Thoracic aorta (tissue), 2 donors: ENCODE measurements at regions not wholly inside any gene's neighbourhood (a gene's known extent, or its start where the extent isn't known, plus 50 kb on each side); places are given as distances from the start of the nearest gene placed in this dataset.

Experiments used
- ATAC-seq: fragments of 150-250 bp; one replicate; pipeline ENCODE4 v1.8.0; 2017; ENCODE audit warnings: low read depth; ENCODE audit not compliant: insufficient number of reproducible peaks, low FRiP score
- DNase-seq: peaks from one replicate; pipeline ENCODE4 v3.0.0-alpha.2; 2020; ENCODE audit warnings: low spot score
- H3K27ac ChIP-seq, 2 donors: fragments of 200-600 bp; sonication (generic); 1 replicate in 1 of 2; 2 replicates in 1 of 2; pipeline ENCODE4 v1.5.1; 2016; ENCODE audit warnings: mild to moderate bottlenecking in 2 of 2, moderate library complexity in 2 of 2
- H3K27me3 ChIP-seq: fragments of 200-600 bp; sonication (generic); replicated peaks from 2 replicates; pipeline ENCODE4 v1.6.0; 2016; ENCODE audit warnings: mild to moderate bottlenecking; ENCODE audit not compliant: insufficient read depth
- H3K36me3 ChIP-seq: fragments of 200-600 bp; sonication (generic); one replicate; pipeline ENCODE4 v1.5.1; 2016
- H3K4me1 ChIP-seq, 2 donors: fragments of 200-600 bp; sonication (generic); 1 replicate in 1 of 2; 2 replicates in 1 of 2; pipeline versions ENCODE4 v1.5.1 to v1.6.0; 2016; ENCODE audit warnings: low read depth in 2 of 2, mild to moderate bottlenecking in 1 of 2; ENCODE audit not compliant: control insufficient read depth in 1 of 2
- H3K4me3 ChIP-seq: fragments of 200-600 bp; sonication (generic); 2 replicates; pipeline ENCODE4 v1.5.1; 2016; ENCODE audit warnings: mild to moderate bottlenecking
- H3K9me3 ChIP-seq: fragments of 200-600 bp; sonication (generic); 2 replicates; pipeline ENCODE4 v1.5.1; 2016
- TF ChIP-seq, protein P1 (sequence below): fragments of 200-600 bp; sonication (generic); IDR thresholded peaks from one replicate; pipeline ENCODE4 v1.5.1; 2019; ENCODE audit warnings: antibody characterized with exemption

DNA sequence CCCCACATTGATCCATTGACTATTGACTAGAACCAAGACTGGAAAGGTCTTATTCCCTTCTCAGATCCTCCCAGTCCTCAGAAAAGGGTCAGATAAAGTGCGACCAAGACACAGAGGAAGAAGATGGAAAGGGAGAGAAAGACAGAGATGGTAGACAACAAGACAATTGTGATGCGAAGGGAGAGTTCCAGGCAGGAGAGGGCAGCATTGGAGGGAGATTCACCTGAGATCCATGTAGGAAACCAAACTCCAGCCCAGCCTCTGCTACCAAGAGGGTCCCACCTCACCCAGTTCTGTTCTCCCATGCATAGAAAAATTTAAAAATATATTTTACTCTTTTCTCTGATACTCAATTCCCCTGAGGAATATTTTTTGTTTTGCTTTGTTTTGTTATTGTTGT is 67.3 kb upstream of the TSHZ3 start:
- DNase-seq, result no peak
- Histone ChIP-seq H3K27ac (no peak overlapping the region), H3K36me3 (no peaks in the 10 kb centered on the region), H3K4me1 (no peaks in the 10 kb centered on the region), H3K9me3 (no peaks in the 10 kb centered on the region), H3K4me3 (no peak overlapping the region), H3K27me3 (no peaks in the 10 kb centered on the region)
- TF ChIP-seq, protein P1, sequence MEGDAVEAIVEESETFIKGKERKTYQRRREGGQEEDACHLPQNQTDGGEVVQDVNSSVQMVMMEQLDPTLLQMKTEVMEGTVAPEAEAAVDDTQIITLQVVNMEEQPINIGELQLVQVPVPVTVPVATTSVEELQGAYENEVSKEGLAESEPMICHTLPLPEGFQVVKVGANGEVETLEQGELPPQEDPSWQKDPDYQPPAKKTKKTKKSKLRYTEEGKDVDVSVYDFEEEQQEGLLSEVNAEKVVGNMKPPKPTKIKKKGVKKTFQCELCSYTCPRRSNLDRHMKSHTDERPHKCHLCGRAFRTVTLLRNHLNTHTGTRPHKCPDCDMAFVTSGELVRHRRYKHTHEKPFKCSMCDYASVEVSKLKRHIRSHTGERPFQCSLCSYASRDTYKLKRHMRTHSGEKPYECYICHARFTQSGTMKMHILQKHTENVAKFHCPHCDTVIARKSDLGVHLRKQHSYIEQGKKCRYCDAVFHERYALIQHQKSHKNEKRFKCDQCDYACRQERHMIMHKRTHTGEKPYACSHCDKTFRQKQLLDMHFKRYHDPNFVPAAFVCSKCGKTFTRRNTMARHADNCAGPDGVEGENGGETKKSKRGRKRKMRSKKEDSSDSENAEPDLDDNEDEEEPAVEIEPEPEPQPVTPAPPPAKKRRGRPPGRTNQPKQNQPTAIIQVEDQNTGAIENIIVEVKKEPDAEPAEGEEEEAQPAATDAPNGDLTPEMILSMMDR, result no peak
- no peak for ATAC-seq

DNA sequence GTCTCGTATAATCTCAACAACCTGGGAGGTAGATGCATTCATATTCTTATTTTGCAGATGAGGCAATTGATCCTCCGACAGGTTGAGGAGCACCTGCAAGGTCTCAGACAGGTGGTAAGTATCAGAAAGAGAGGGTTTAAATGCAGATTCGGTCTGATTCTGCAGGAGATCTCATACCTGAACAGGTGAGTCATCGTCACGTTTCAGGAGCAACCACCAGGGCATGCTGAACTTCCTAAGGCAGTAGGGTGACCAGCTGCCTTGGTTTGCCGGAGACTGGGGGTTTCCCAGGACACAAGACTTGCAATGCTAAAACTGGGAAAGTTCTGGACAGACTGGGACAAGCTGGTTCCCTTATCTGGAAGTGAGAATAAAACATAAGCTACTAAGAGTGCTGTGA is 68.8 kb upstream of the TSHZ3 start:
- H3K27me3 ChIP-seq, result no peaks in the 10 kb centered on the region
- no peak overlapping the region for H3K27ac ChIP-seq
- no peaks in the 10 kb centered on the region for H3K9me3 ChIP-seq
- no peaks in the 10 kb centered on the region for H3K4me1 ChIP-seq
- no peak overlapping the region for H3K4me3 ChIP-seq
- TF ChIP-seq, protein P1, result no peak
- DNase-seq (no peak), ATAC-seq (no peak)
- no peaks in the 10 kb centered on the region for H3K36me3 ChIP-seq

DNA sequence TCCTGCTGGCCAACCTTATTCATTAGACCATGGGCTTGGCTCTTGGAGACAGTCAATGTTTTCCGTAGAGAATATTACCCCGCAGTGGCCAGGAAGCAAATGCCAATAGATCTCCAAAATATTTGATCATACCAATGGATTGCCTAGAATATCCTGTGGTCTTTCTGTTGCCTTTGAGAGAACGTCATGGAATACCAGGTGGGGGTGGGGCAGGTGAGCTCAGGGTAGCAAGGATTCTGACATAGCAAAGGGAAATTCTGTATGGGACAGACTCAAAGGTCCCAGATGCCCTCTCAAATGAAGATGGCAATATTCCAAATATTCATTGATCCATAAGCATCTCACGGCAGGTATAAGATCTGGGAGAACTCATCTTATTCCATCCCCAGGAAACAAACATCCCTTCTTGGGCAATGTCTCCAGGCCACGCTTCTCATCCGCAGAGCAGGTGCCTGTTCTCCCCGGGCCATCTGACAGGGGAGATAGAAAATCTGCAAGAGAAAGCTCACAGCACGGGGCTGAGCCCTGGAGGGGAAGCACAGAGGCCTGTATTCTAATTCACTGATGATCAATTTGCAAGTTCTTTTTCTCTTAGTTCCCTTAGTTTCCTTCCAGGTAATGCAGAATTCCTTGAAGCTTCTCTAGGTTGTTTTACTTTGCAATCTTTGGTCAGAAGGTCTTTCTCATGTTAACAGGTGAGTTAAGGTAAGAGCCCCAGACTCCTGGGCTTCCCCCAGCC is 69.6 kb upstream of the TSHZ3 start:
- Histone ChIP-seq H3K4me3 (no peak overlapping the region), H3K9me3 (no peaks in the 10 kb centered on the region), H3K4me1 (no peaks in the 10 kb centered on the region), H3K27ac (no peak overlapping the region), H3K36me3 (no peaks in the 10 kb centered on the region), H3K27me3 (no peaks in the 10 kb centered on the region)
- DNase-seq (no peak), ATAC-seq (no peak)
- TF ChIP-seq, protein P1, result no peak

DNA sequence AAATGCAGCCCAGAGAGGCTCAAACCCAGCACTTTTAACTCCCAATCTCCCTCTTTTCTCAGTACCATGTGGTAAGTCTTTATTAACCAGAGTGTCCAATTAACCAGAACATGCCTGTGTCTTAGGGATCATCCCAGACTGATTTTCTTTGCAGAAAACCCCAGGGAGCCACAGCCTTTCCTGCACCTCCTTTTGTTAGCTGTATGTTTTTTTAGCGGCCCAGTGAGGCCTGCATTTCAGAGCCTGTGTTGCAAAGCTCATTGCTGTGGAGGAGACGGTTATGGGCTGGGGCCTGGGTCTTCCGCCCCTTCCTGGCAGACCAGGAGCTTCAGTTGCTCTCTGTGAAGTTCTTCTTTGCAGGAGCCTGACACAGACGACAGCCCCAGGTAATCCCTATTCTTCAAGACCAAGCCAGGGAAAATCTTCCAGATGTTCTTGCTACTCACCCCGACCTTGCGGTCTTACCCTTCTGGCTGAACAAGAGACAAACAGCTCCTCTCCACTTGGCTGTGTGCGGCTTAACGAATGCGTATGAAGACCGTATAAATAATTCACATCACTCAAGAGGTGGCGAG is 70.7 kb upstream of the TSHZ3 start:
- TF ChIP-seq, protein P1, result no peak
- no peaks in the 10 kb centered on the region for H3K4me1 ChIP-seq
- no peaks in the 10 kb centered on the region for H3K36me3 ChIP-seq
- ATAC-seq (no peak), DNase-seq (no peak)
- no peak overlapping the region for H3K4me3 ChIP-seq
- H3K9me3 ChIP-seq, result no peaks in the 10 kb centered on the region
- H3K27ac ChIP-seq, result no peak overlapping the region
- H3K27me3 ChIP-seq, result no peaks in the 10 kb centered on the region

DNA sequence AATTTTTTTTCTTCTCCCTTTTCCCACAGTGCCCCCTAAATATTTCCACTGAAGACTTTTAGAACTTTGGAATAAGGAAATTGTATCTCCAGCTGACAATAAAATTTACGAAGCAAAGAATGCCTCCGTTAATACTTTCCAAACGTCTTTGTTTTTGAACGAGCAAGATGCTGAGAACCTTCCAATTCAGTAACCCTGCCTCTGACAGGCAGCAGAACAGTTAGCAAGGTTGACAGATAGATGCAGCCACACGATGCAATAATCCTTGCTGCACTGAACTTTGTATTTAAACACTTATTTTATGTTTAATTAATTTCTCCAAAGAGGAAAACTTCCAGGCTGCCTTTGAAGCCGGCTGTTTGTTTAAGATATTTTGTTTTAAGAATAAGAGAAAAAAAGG is 71.8 kb upstream of the TSHZ3 start:
- H3K4me1 ChIP-seq, result no peaks in the 10 kb centered on the region
- ATAC-seq (no peak), DNase-seq (no peak)
- H3K9me3 ChIP-seq, result no peaks in the 10 kb centered on the region
- TF ChIP-seq, protein P1, result no peak
- no peak overlapping the region for H3K27ac ChIP-seq
- no peaks in the 10 kb centered on the region for H3K27me3 ChIP-seq
- no peak overlapping the region for H3K4me3 ChIP-seq
- H3K36me3 ChIP-seq, result no peaks in the 10 kb centered on the region
